Activated naive CD8-positive, alpha-beta T cell treated with anti-CD3 and anti-CD28 coated beads, Interleukin-2, amount 50 U/mL, for 16 hours (primary cell): ENCODE measurements at regions not wholly inside any gene's neighbourhood (a gene's known extent, or its start where the extent isn't known, plus 50 kb on each side); places are given as distances from the start of the nearest gene placed in this dataset.

Source experiments
- DNase-seq: peaks from one replicate; pipeline ENCODE4 v3.0.0-alpha.2; 2020; ENCODE audit warnings: low read depth, low spot score

DNA sequence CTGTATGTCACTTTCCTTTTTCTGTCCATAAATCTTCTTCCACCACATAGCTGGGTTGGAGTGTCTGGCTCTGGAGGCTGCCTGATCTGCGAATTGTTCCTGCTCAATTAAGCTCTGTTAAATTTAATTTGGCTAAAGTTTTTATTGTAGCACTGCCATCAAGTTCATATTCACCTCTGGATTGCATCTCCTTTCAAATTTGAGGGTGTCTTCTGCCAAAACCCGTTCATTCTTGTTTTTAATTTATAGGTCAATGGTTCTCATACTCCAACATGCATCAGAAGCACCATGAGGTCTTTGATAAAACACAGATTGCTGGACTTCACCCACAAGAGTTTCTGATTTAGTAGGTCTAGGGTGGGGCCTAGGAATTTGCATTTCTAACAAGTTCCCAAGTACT, 276.5 kb upstream of the NECTIN3 start:
- no peak for DNase-seq

DNA sequence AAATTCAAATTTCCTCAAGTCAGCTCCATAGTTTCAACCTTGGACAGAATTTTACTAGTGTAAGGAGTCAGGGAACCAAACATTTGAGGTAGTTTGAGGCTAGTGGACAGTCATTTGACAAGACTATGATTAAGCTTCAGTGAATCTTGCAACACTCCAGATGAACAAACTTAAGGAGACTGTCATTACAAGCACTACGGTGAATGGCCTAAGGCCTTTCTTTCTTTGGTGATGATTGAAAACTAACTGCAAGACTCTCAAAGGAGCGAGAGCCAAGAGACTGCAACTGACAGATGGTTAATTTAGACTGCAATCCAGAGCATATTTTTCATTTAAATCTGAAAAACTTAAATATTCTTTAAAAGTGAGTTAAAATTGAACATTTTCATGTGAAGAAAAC, 272.3 kb upstream of the NECTIN3 start:
- DNase-seq = no peak

- DNase-seq = no peak
These were observed 266.8 kb upstream of the NECTIN3 start for GRCh38 chr3:110804856-110805255.

DNA sequence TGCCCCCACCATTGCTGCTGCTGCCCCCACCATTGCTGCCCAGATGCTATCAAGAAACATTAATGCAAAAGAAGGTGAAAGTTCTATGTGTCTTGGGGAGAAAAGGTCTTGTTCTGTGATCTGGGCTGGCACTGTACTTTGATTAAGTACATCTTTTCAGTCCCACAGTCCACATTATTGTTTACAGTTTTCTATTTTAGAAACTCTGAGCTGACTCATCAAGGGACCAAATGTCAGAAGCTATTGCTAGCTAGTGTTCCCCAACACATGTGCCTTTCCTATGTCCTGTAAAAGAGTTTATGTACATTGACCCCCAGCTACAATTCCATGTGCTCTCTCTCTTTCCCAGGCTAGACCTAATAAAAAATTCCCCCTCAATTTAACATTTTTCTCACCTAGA, 264.7 kb upstream of the NECTIN3 start:
- no peak for DNase-seq

- DNase-seq = no peak
These were observed 263.0 kb upstream of the NECTIN3 start for GRCh38 chr3:110808630-110809029.

- no peak for DNase-seq
These were observed 261.3 kb upstream of the NECTIN3 start for GRCh38 chr3:110810356-110810755.

DNA sequence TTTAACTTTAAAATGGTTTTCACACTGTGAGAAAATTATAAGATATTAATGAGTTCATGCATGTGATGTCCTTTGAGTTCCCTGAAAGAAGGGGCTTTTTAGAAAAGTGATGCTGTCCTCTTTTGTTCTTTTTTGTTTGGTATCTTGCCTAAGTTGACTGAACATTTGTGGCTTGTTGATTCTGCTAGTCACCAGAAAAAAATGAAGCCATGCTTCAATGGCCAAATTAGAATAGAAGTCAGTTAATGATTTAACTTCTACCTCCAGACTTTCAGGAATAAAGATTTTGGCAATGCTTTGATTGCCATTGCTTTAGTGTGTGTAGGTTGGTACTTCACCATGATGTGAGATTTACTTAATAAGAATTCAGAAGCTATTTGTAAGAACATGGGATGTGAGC, 260.6 kb upstream of the NECTIN3 start:
- no peak for DNase-seq

GRCh38 chr3:110813541-110813940, 258.1 kb upstream of the NECTIN3 start:
- DNase-seq = no peak

GRCh38 chr3:110814170-110815007, 257.2 kb upstream of the NECTIN3 start:
- no peak for DNase-seq

DNA sequence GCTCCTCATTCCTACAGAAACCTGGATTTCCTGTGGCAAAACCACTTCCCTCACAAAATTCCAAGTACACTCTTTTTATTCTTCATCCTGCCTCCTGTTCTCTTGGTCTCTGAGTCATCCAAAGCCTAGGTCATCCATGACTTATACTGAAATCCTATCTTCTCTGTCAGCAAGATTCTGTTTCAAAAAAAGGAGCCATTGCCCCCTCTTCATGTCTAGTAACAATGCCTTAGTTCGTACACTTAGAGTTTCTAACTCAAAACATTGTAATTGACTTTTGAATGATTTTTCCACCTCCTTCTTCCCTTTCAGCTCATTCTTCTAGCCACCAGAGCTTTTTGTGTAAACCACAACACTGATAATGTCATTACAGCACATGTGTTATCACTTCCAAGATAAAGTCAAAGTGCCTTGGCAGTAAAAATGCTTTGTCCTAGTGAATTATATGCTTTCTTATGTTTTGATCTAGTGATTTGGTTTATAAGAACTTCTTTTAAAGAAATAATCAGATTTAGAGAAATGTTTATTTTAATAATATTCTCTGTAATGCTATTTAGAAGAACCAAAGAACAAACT, 256.5 kb upstream of the NECTIN3 start:
- no peak for DNase-seq

DNA sequence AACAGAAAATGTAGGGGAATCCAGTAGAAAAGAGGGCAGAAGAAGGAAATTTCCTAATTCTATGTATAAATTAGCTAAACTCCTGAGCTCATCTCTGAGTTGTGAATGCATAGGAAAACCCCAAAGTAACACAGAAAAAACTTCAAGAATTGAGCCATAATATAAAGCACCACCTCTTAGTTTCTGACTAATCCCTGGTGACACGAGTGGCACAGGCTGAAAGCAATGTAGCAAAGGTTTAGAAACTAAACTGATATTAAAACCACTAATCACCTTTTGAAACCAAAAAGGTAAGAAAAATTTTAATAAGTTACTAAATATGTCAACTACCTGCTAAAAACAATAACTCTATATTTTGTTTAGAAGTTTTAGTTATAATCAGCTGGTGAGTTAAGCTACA, 255.6 kb upstream of the NECTIN3 start:
- DNase-seq = no peak

DNA sequence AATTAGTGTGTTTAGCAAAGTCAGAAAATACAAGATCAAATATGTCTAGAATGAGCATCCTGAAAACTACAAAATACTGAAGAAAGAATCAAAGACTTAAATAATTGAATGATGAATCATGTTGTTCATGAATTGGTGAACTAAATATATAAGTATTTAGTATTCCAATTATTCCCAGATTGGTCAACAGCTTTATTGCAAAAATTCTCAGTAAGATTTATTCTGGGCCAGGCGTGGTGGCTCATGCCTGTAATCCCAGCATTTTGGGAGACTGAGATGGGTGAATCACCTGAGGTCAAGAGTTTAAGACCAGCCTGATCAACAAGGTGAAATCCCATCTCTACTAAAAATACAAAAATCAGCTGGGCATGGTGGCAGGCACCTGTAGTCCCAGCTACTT, 250.0 kb upstream of the NECTIN3 start:
- DNase-seq = no peak

GRCh38 chr3:110822971-110823370, 248.6 kb upstream of the NECTIN3 start:
- no peak for DNase-seq

DNA sequence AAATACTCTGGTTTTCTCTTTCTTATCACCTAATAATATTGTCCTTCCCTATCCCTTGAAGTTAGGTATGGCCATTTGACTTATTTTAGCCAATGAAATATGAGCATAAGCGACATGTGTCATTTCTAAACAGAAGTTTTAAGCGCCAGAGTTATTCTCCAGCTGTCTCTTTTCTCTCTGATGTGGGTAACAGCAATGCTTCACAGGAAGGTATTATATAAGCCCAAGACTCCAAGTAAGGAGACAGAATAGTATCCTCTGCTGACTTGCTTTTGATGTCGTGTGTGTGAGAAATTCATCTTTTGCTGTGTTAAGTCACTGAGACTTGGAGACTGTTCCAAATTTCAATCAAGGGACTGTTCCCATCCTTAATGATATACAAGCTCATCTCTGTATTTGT, 224.6 kb upstream of the NECTIN3 start:
- DNase-seq = no peak

GRCh38 chr3:110849064-110849463, 222.6 kb upstream of the NECTIN3 start:
- DNase-seq = no peak

- no peak for DNase-seq
These were observed 219.9 kb upstream of the NECTIN3 start for GRCh38 chr3:110851736-110852135.

GRCh38 chr3:110855207-110855606, 216.4 kb upstream of the NECTIN3 start:
- no peak for DNase-seq

DNA sequence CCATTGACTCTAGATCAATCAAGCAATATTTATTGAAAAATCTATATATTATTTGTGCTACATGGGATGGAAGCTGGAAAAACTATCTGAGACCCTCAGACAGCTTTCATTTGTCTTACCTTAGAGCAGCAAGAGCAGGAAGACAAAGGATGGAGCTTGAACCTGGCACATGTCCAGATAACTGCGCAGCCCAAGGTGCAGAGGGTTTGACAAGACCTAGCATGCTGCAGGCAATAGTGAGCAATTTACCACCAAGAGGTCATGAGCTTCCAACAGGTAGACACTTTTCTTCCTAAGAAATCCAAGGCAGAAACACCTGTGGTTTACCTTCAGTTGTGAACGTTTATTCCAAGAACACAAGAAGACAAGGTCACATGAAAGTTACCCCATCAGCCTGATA, 214.7 kb upstream of the NECTIN3 start:
- no peak for DNase-seq

DNA sequence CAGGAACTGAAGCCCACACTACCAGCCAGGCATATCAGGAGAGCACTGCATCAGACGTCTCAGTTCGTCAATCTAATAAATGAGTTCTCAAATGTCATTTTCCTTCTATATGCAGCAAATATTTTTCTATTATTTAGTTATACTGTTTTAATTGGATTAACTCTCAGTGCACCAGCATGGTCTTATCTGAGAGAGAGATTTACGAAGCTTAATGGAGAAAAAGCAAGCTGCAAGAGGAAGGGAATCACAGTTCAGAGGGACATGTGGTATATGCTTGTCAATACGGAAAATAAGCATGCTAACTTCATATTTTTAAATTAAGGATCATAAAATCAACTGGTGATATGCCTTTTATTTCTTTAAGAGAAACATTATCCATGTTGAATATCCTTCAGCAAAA, 213.1 kb upstream of the NECTIN3 start:
- no peak for DNase-seq

DNA sequence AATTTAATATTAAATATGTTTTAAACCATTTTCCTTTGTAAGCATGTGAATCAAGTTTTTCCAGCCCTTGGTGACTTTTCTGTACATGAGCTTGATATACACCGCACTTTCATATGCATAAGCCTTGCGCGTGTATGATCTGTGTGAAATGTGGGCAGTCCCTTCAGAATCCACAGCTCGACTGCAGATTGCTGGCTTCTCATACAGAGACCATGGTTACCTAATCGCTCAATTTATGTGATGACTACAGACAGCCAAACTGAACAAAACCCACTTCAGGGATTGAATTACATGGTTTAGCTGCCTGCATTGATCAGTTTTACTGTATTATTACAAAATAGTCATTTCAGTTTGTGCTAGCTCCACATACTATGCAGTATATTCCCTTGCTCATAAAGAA, 212.3 kb upstream of the NECTIN3 start:
- DNase-seq = no peak

DNA sequence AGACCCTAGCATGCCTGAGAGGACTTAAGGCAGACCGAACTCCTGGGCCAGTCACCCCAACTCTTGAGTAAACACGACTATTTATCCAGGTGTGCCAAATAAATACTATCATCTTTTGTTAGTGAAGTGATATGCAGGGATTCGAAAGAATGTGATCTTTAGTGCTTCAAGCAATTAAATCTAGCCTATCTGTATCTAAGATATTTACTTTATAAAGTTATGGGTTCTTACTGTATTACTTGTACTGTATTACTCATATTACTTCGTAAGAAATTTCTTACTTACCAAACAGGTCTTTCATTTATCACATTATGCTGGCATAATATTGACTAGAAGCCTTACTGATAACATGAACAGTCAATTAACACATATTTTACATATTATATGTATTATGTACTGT, 211.6 kb upstream of the NECTIN3 start:
- no peak for DNase-seq

- no peak for DNase-seq
These were observed 205.7 kb upstream of the NECTIN3 start for GRCh38 chr3:110865934-110866333.

DNA sequence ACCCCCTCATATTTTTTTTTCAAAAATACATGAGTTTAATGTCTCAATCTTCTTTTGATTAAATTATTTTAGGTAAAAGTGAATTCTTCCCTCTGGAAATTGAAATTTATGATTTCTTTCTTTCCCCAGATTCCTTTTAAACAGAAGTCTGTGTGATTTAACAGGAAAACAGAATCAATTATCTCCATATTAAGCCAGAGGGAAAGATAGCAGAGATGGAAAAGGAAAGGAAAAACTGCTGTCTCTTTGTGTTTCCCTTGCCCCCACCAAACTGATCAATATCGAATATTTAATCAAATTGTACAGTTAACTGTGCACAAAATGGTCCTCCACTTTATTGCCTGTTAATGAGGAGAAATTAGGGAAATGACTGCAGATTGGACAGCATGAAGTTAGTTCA, 203.5 kb upstream of the NECTIN3 start:
- DNase-seq = no peak

DNA sequence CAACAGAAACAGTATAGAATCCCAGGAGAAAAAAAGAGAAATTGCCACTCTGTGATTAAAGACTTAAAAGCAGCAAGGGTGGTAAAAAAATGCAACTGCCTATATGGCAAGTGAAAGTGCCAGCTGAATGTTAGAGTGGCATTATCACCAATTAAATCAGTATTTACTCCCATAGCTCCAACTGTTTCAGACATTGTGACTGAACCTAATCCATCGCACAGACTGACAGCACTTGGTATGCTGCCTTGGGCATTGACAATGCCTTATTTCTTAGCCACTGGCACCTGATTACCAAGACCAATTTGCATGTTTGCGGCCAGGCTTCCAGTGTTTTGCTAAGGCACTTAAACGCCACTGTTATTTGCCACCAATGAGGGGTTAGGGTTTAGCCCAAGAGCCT, 201.9 kb upstream of the NECTIN3 start:
- no peak for DNase-seq
